ENCODE measurements at regions not wholly inside any gene's neighbourhood (a gene's known extent, or its start where the extent isn't known, plus 50 kb on each side); places are given as distances from the start of the nearest gene placed in this dataset.

DNA sequence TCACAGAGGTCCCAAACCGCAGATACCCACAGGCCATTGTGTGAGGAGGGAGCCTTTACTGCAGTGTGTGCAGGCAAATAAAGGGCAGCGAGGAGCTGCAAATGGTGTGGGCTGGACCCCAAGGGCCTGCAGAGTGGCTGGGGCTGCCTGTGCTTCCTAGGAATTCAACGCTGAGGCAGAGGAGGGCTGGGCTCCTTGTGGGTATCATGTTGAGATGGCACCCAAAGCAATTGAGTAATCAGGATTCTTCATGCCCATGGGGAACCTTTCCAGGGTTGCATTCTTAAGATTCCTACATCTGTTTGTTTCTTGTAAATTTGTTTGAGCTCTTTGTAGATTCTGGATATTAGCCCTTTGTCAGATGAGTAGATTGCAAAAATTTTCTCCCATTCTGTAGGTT, 85.4 kb upstream of the LIPC start:
- no peak for TF ChIP-seq POLR2A (IDR thresholded peaks at IDR 0.05)
- TF ChIP-seq, protein P1, sequence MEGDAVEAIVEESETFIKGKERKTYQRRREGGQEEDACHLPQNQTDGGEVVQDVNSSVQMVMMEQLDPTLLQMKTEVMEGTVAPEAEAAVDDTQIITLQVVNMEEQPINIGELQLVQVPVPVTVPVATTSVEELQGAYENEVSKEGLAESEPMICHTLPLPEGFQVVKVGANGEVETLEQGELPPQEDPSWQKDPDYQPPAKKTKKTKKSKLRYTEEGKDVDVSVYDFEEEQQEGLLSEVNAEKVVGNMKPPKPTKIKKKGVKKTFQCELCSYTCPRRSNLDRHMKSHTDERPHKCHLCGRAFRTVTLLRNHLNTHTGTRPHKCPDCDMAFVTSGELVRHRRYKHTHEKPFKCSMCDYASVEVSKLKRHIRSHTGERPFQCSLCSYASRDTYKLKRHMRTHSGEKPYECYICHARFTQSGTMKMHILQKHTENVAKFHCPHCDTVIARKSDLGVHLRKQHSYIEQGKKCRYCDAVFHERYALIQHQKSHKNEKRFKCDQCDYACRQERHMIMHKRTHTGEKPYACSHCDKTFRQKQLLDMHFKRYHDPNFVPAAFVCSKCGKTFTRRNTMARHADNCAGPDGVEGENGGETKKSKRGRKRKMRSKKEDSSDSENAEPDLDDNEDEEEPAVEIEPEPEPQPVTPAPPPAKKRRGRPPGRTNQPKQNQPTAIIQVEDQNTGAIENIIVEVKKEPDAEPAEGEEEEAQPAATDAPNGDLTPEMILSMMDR (IDR thresholded peaks at IDR 0.05): no peak
